Right lobe of liver (tissue), 4 donors: ENCODE measurements at regions not wholly inside any gene's neighbourhood (a gene's known extent, or its start where the extent isn't known, plus 50 kb on each side); places are given as distances from the start of the nearest gene placed in this dataset.

Experiments
- POLR2A ChIP-seq: fragments of 450-650 bp; IDR thresholded peaks from one replicate; pipeline ENCODE4 v1.6.1; 2017; ENCODE audit warnings: antibody characterized with exemption, mild to moderate bottlenecking
- TF ChIP-seq, protein P1 (sequence below), 4 donors: fragments of 200-600 bp in 3 of 4; fragments of 450-650 bp in 1 of 4; IDR thresholded peaks; one replicate each; pipeline versions ENCODE4 v1.5.1 to v1.8.0; 2016 to 2022; ENCODE audit warnings: antibody characterized with exemption in 4 of 4, mild to moderate bottlenecking in 2 of 4
- donor health status: DM: no; HTN: no; CAD: no.
- donor health status: DM: no; HTN: no; CAD: no.
- donor health status: DM: no; HTN: yes; CAD: no.

DNA sequence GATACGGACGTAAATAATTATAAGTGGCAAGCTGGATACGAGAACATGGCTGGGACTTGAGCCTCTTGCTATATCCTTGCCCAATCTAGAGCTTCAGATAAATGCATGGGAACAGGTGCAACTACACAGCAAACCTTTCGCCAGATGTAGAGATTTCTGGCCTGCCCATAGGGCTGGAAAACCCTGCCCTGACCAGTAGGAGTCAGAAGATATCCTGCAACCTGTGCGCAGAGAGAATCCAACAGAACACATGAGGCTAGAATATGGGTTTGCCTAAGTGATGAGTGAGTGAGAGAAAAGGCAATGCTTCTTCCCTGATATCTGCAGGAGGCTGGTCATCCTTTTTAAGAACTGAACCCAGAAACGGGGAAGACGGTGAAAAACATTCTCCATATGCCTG is 805.3 kb upstream of the TENM3 start:
- TF ChIP-seq, protein P1, sequence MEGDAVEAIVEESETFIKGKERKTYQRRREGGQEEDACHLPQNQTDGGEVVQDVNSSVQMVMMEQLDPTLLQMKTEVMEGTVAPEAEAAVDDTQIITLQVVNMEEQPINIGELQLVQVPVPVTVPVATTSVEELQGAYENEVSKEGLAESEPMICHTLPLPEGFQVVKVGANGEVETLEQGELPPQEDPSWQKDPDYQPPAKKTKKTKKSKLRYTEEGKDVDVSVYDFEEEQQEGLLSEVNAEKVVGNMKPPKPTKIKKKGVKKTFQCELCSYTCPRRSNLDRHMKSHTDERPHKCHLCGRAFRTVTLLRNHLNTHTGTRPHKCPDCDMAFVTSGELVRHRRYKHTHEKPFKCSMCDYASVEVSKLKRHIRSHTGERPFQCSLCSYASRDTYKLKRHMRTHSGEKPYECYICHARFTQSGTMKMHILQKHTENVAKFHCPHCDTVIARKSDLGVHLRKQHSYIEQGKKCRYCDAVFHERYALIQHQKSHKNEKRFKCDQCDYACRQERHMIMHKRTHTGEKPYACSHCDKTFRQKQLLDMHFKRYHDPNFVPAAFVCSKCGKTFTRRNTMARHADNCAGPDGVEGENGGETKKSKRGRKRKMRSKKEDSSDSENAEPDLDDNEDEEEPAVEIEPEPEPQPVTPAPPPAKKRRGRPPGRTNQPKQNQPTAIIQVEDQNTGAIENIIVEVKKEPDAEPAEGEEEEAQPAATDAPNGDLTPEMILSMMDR (IDR thresholded peaks at IDR 0.05), result no peak
- TF ChIP-seq POLR2A, result no peak
